ENCODE measurements at regions not wholly inside any gene's neighbourhood (a gene's known extent, or its start where the extent isn't known, plus 50 kb on each side); places are given as distances from the start of the nearest gene placed in this dataset.
"Not testable (repeated sequence)": the region's sequence is repeated elsewhere in the genome, so short reads cannot be mapped to it uniquely, and the experiment has no call there.

DNA sequence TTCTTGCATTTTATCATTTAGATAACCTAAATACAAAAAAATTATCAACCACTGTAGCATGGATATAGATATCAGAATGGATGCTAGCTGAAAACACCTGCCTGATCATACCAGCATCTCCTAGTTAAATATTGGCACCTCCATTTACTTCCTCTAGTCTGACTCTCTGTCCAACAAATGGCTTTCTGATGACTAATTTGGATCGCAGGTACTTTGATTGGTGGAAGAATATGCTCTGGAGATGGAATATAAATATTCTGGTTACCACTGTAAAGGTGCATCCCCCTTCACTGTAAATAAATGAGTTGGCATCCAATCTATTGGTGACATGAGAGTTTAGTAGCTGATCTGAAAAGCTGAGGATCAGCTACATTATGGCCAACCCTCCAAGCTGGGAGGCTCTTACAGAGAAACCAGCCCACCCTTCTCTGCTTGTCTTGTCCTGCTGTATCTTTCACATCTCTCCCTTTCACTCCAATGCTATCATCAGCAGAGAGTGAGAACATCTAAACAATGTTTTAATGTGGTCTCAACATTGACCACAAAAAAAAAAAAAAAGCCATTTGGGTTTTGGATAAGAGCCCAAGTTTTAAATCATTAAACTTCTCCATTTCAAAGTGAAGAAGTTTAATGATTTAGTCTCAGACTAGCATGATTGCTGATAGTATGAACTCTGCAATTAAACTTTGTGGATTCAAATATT is 90.5 kb downstream of the PMAIP1 start:
- DNase-seq (ENCODE audit: low spot score): no peak
- in situ Hi-C loops (cut with HindIII; ENCODE audit: low sequenced_read_pairs): no loop called here

DNA sequence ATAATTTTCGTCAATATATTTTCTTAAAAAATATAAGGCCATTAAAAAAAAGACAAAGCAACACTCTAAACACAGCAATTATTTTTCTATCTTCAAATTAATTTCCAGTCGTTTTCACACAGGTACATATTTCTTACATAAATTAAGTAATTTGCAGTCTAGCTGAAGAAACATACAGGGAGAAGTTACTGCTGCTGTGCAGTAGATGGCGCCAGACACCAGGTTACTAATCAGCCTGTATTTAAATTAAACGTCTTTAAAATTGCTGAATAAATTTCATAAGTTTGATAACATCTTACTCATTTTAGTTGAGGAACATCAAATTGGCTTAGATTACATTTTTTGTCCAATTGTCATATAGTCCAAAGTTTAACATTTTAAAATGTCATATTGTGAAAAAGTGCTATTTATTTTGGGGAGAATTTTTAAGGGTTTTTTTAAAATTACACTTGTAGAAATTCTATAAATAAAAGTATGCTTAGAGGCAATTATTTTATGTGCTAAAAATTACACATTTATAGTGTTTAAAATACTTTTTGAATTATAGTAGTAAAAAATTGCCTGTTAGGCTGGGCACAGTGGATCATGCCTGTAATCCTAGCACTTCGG is 88.4 kb downstream of the PMAIP1 start:
- DNase-seq (ENCODE audit: low spot score): peak; percentile 44
- in situ Hi-C loops (cut with HindIII; ENCODE audit: low sequenced_read_pairs): no loop called here

DNA sequence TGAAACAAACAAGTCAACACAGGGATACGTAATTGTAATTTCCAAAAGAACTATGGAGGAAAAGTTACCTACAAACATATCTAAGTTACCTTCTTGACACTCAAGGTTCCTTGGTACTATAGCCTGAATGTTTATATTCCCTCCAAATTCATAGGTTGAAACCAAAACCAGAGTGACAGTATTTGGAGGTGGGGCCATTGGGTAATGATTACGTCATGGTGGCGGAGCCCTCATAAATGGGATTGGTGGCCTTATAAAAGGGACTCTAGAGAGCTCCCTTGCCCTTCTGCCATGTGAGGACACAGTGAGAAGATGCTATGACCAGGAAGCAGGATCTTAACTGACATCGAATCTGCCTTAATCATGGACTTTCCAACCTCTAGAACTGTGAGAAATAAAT is 87.3 kb downstream of the PMAIP1 start:
- DNase-seq (ENCODE audit: low spot score): no peak
- in situ Hi-C loops (cut with HindIII; ENCODE audit: low sequenced_read_pairs): no loop called here

DNA sequence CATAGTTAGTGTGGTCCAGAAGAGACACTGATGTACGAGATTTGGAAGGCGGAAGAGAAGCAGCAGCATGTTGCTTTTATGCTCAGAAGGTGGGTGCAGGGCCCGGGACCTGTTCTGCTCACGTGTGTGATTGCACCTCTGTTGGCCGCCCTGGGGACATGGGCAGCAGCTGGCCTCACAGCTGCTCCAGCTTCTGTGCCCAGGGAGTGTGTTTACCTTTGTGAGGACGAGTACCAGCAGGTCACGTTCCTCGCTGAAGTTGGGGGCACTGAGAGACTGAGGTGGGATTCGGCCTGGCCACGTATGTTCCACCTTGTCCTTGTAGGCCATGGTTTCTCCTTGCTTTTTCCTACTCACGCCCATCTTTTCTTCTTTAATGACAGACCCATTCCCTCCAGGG is 86.3 kb downstream of the PMAIP1 start:
- in situ Hi-C loops (cut with HindIII; ENCODE audit: low sequenced_read_pairs): no loop called here
- no peak for DNase-seq (ENCODE audit: low spot score)

DNA sequence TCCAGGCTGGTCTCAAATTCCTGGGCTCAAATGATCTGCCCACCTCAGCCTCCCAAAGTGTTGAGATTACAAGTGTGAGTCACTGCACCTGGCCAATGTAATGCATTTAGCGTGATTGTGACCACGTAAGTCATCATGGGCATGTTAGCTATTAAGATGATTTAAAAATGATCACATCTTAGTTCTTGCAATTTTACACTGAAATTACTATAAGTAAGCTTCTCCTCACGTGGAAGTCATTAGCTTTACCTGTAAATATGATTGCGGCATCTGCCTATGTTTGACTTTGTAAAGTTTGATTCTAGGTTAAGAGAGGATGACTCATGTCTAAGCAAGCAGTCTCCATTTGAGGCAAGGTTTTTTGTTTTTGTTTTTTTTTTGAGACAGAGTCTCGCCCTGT is 85.5 kb downstream of the PMAIP1 start:
- in situ Hi-C loops (cut with HindIII; ENCODE audit: low sequenced_read_pairs): no loop called here
- no peak for DNase-seq (ENCODE audit: low spot score)

DNA sequence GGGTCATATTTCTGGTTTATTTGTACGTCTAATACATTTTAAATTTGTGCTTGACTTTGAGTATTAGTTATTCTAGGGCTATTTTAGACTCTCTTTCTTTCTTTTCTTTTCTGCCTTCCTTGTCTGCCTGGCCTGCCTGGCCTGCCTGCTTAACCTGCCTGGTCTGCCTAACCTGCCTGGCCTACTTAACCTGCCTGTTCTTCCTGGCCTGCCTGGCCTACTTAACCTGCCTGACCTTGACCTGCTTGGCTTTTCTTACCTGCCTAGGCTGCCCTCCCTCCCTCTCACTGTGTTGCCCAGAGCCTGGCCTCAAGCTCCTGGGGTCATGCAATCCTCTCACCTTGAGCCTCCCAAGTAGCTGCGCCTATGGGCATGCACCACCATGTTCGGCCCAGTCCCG is 83.7 kb downstream of the PMAIP1 start:
- no peak for DNase-seq (ENCODE audit: low spot score)
- in situ Hi-C loops (cut with HindIII; ENCODE audit: low sequenced_read_pairs): no loop called here

DNA sequence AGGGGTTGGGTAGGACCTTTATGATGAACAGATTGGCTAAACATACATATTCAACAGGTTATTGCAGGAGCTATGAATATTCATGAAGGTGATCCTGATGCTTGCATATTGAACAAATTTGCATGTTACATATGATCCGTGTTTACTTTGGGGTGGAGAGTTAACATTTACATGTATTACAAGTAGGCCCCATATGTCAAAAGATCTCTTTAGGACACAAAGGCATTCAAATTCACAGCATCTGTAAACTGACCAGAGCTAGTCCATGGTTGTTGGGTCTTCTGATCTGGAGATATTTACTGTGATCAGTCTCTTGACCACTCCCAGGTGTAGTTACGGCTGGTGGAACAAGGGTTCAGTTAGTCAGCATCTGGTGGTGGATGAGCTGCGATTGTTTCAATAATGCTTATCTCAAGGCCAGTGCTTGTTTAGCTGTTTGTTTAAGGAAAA is 80.4 kb downstream of the PMAIP1 start:
- in situ Hi-C loops (cut with HindIII; ENCODE audit: low sequenced_read_pairs): no loop called here
- no peak for DNase-seq (ENCODE audit: low spot score)

DNA sequence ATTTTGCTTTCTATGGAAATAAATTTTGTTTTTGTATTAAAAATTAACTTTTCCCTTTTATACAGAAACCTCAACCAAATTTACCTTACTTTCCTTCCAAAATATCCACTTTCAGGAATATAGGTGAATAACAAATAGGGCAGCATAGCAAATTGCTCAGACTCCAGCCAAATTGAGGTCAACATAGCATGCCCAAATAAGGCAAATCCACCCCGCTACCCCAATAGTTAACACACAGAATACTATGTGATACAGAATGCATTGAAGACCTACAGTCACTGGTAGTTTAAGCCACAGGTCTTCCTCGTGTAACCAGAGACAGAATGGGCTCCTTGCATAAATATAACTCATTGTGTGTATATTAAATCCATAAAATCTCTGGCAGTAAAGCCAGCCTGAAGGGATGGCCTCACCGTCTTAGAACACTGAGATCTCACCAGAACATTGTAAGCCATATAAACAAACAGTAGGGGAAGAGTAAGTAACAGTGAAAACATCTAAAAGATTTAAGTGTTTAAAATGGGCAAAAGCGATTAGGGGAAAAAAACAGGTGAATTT is 72.2 kb downstream of the PMAIP1 start:
- DNase-seq (ENCODE audit: low spot score): no peak
- in situ Hi-C loops (cut with HindIII; ENCODE audit: low sequenced_read_pairs): no loop called here

DNA sequence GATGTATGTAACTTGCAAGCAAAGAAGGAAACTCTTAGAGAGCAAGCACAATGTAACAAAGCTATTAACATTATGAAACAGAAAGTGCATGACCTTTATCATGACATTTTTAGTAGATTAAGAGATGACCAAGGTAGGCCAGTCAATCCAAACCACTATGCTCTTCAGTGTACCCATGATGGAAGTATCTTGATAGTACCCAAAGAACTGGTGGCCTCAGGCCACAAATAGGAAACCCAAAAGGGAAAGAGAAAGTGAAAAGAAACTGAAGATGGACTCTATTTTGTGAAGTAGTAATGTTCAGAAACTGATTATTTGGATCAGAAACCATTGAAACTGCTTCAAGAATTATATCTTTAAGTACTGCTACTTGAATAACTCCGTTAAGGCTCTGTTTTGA is 71.3 kb downstream of the PMAIP1 start:
- DNase-seq (ENCODE audit: low spot score); in situ Hi-C loops (cut with HindIII; ENCODE audit: low sequenced_read_pairs): not testable (repeated sequence)

DNA sequence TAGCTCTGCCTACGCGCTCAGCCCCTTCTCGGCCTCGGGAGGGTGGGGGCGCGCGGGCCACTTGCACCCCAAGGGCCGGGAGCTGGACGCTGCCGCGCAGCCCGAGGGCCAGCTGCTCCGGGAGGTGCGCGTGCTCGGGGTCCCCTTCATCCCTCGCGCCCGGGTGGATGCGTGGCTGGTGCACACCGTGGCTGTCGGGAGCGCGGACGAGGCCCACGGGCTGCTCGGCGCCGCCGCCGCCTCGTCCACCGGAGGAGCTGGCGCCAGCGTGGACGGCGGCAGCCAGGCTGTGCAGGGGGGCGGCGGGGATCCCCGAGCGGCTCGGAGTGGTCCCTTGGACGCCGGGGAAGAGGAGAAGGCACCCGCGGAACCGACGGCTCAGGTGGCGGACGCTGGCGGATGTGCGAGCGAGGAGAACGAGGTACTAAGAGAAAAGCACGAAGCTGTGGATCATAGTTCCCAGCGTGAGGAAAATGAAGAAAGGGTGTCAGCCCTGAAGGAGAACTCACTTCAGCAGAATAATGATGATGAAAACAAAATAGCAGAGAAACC is 69.8 kb downstream of the PMAIP1 start:
- DNase-seq (ENCODE audit: low spot score); in situ Hi-C loops (cut with HindIII; ENCODE audit: low sequenced_read_pairs): not testable (repeated sequence)

DNA sequence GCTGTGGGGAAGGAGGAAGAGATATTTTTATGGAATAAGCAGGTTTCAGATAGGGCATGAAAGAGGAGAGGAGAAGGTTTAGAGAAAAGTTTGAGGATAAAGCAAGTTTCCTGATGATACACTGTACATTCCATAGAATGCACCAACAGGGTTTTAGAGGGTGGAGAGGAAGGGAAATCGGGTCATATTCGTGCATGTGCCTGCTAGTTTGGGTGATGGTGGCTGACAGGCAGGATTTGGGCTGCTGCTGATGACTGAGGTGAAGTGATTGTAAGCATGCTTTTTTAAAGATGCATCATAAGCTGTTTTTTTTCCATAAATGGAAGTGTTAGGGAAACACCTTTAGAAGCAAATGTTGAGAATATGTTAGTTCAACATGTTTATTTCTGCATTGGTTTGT is 68.8 kb downstream of the PMAIP1 start:
- in situ Hi-C loops (cut with HindIII; ENCODE audit: low sequenced_read_pairs): no loop called here
- no peak for DNase-seq (ENCODE audit: low spot score)

DNA sequence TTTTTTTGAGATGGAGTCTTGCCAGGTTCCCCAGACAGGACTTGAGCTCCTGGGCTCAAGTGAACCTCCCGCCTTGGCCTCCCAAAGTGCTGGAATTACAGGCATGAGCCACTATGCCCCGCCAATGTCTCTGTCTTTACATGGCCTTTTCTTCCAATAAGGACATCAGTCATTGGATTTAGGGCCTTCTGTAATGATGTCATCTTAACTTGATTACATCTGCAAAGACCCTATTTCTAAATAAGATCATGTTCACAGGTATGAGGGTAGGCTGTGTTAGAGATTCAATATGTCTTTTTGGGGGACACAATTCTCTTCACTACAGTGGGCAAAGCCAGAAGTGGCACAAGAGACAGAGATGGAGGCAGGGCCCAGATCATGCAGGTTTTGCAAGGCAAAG is 68.1 kb downstream of the PMAIP1 start:
- in situ Hi-C loops (cut with HindIII; ENCODE audit: low sequenced_read_pairs): no loop called here
- no peak for DNase-seq (ENCODE audit: low spot score)

DNA sequence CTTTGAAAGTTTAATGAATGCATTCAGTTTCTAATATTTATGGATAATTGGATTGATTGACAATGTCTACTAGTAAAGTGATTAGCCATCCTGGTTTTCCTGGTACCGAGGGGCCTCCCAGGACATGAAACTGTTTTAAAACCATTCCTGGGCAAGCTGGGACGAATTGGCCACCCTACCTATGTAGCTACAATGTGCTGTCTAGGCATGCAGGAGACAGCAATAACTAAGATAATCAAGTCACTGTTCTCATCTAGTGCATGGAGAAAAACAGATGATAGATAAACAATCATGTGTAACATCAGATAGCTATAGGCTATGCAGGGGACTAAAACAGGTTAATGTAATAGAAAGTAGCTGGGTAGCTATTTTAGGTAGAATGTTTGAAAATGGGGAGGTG is 67.1 kb downstream of the PMAIP1 start:
- no peak for DNase-seq (ENCODE audit: low spot score)
- in situ Hi-C loops (cut with HindIII; ENCODE audit: low sequenced_read_pairs): no loop called here

DNA sequence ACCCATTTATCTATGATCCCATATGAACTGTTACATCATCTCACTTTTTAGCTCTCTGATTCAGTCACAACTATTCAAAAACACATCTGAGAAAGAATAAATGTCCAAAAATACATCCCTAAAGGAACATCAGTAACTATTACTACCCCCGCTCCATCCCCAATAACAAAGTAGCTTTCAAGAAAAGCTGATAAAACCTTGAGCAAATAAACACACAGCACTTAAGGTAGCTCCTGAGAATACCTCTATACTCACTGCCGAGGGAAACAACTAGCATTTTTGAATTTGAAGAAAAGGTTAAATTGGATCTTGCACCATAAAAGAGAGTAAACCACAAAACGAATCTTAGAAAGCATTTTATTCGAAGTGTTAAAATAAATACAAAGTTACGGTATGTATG is 63.4 kb downstream of the PMAIP1 start:
- in situ Hi-C loops (cut with HindIII; ENCODE audit: low sequenced_read_pairs): no loop called here
- no peak for DNase-seq (ENCODE audit: low spot score)

DNA sequence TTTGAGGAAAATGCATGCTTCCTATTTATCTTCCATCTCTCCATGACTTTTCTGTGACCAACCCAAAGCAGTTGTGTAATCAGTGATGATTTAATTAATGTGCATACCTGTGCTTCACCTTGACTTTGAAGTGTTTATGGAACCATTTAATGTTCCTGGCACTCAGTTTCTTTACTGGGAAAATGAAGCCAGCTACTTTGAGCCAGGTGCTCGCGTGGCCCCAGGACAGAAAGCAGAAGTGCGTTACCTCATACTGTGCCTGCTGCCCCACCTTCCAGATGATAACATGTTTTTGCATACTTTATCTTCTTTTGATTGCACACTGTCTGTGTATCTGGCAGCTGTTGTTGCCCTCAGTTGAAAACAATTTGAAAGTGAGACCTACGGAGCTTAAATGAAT is 61.3 kb downstream of the PMAIP1 start:
- no peak for DNase-seq (ENCODE audit: low spot score)
- in situ Hi-C loops (cut with HindIII; ENCODE audit: low sequenced_read_pairs): no loop called here

DNA sequence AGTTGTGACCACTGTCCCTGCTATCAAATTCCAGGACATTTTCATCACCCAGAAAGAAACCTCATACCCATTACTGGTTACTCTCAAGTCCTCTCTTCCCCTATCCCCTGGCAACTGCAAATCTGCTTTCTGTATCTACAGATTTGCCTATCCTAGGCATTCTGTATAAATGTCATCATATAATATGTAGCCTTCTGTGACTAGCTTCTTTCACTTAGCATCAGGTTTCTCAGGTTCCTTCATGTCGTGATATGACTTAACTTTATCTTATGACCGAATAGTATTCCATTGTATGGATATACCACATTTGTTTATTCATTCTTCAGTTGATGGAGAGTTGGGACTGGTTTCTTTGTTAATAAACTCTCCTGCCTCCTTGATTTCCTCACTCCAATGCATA is 60.5 kb downstream of the PMAIP1 start:
- no peak for DNase-seq (ENCODE audit: low spot score)
- in situ Hi-C loops (cut with HindIII; ENCODE audit: low sequenced_read_pairs): no loop called here

DNA sequence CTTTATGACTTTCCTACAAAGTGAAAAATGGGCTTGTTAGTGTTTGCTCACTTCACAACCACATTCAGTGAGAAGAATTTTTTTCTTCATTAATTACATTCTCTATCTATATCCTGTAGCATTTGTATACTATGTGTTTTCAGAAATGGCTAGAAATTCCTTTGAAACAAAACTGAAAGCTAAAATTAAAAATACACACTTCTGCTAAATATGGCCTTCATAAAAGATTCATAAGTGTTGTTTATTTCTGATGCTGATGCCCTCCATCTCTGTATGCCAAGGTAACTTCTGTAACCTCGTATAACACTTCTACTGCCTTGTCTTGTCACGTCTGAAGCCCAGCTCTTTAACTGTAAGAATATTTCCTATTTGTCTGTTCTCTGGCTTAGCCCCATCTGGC is 59.8 kb downstream of the PMAIP1 start:
- in situ Hi-C loops (cut with HindIII; ENCODE audit: low sequenced_read_pairs): no loop called here

DNA sequence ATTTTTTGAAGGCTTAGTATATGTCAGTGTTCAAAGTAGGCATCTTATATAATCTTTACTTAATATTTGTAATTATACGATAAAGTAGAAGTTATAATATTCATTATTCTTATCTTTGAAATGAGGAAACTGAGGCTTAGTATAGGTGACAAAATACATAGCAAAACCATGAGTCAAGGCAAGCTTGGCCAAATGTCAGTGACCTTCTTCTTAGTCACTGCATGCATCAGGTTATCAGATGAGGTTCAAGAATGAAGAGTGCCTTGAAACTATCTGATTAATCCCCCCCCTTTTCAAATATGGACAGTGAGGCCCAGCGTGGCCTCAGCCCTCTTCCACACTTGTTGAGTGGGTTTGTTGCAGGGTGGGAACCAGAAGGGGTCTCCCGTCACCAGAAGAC is 59.3 kb downstream of the PMAIP1 start:
- in situ Hi-C loops (cut with HindIII; ENCODE audit: low sequenced_read_pairs): no loop called here
- no peak for DNase-seq (ENCODE audit: low spot score)

More for the DNA sequence above, 59.8 kb downstream of the PMAIP1 start:
- DNase-seq (ENCODE audit: low spot score): no peak

DNA sequence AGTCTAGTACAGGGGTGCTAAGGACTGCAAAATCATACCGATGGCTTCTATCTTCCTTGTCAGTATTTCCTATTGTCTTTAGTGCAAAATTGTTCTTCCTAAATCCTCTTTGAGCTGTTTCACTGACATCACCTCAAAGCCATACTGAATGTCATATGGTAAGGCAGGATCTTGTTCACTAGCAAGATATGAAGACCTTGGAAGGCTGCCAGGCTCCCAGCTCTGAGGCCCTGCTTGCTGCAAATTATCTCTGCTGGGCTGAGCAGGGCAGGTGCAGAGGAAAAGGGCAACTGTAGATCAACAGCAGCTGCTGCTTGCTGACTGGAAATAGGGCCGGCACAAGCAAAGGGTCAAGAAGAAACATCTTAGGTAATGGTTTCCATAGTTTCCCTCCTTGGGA is 58.2 kb downstream of the PMAIP1 start:
- in situ Hi-C loops (cut with HindIII; ENCODE audit: low sequenced_read_pairs): no loop called here

DNA sequence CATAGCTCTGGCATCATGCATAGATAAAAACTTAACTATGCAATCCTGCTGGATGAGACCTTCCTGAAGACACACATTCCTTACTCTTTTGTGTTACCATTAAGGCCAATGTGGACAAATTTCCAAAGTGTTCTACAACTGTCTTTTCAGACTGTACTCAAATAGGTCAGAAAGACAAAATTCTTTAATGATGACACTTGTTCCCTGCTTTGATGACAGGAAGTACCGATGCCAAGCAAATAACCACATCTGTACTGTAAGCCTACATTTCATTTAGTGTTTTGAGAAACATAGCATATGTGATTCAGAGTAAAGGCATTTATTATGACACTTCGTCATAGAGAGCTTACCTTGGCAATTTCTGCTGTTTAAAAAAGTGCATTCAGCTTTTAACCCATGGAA is 55.0 kb downstream of the PMAIP1 start:
- DNase-seq (ENCODE audit: low spot score): no peak

More for the DNA sequence above, 58.2 kb downstream of the PMAIP1 start:
- DNase-seq (ENCODE audit: low spot score): peak; percentile 42

DNA sequence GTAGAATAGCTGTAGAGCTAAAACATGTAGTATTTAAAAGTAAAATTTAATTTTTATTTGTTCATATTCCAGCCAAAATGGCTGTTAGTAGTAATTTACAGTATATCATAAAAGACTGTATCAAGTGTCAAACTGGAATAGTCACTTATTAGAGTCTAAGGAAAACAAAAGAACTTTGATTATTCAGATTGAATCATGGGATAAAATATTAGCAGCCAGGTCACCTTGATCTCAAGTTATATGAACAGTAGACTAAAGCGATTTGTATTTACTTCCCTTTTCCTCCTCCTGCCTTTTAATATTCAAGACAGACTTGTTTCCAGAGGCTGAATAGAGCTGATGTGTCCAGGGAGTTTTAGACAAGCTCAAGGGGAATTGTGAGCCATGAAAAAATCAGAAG is 54.4 kb downstream of the PMAIP1 start:
- DNase-seq (ENCODE audit: low spot score): no peak
- in situ Hi-C loops (cut with HindIII; ENCODE audit: low sequenced_read_pairs): no loop called here

More for the DNA sequence above, 55.0 kb downstream of the PMAIP1 start:
- in situ Hi-C loops (cut with HindIII; ENCODE audit: low sequenced_read_pairs): no loop called here

Measured in G401 (cell line).